CD1c-positive myeloid dendritic cell (primary cell): ENCODE measurements at regions not wholly inside any gene's neighbourhood (a gene's known extent, or its start where the extent isn't known, plus 50 kb on each side); places are given as distances from the start of the nearest gene placed in this dataset.

Experiments
- DNase-seq: peaks from one replicate; pipeline ENCODE4 v3.0.0-alpha.2; 2016; ENCODE audit errors: extremely low spot score

DNA sequence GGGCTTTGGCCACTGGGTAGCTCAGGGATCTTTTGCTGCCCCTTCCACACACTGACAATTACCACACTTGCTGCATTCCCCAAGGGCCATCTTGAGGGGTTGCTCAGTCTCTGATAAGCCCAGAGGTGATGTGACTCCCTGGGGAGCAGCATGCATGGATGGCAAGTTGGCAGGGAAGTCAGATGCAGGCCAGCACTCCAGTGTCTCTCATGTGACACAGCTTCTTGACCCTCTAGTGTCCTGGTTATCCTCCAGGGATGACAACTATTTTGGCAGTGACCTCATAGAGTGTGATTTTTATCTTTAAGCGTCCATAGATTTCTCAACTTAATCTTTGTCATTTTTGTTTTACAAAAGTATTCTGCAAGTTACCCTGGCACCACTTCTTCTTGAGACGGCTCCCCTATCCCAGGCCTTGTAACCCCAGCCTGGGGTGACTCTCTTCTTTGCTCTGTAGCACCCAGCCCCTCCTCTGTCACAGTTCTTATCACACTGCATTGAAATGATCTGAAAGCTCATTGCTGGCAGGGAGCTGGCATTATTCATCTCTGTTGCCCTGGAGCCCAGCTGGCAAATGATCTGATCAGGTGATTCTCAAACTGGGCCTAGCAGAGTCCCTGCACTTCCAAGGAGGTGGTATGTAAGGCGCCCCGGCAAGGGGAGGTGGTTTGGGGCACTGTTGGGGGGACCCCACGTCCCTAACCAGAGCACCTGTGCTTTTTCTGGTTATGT is 72.6 kb downstream of the TENT5C start:
- DNase-seq = no peak

DNA sequence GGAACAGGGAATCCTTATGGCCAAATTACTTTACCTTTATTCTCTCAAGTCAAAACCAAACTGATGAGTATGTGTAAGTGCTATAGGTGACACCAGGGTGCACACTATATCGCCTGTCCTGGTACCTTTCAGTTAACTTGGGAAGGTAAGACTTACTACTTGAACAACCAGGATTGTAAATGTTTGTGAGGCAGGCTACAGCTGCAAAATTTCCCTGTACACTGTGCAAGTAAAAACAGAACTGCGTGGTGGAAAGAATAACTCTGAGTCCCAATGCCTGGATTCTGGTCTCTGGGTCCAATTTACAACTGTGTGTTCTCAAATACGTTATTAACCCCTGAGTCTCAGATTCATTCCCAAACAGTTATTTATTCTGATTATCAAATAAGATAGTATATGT is 73.5 kb downstream of the TENT5C start:
- no peak for DNase-seq

DNA sequence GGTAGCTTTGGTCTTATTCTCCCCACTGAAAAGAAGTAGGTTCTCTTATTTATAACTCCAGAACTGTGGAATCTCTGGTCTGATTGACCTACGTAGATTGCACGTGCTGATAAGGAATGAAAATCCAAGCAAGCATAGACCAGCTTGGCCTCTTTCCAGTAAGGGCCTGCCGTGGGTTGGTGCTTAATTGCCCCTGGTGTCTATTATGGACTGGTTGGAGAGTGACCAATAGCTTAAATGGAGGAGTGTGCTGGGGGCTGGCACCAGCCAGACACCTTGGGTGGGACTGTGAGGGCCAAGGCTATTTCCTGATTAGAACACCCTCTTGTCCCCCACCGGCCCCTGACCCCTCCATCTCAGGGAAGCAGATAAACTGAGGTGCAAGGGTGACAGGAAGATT is 74.0 kb downstream of the TENT5C start:
- no peak for DNase-seq

DNA sequence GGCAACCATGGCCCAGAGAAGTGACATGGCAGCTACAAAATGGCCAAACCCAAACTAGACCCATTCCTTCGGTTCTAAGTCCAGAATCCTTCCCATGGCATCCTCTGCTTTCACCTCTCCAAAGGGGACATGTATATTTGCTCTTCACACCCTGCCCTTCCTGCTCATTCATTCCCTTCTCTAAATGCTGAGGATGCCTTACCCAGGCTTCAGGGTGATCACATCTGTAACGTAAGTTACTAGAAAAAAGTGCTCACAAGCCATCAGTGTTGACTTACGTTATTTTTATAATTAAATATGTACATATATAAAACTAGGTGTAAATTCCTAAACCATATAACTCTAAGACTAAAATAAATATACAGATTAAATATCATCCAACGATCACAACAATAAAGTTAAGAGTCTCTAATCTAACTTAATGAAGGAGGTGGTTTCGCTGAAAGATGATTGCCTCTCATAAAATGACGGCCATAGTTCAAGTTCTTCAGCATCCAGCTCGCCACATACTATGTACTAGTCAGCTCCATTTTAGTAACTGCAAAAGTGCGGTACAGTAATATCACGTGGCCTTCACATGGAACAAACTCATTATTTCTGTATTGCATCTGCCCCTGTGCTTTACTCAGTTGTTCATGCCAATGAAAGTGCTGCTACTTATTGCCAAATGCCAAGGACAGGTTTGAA is 74.6 kb downstream of the TENT5C start:
- DNase-seq = no peak

DNA sequence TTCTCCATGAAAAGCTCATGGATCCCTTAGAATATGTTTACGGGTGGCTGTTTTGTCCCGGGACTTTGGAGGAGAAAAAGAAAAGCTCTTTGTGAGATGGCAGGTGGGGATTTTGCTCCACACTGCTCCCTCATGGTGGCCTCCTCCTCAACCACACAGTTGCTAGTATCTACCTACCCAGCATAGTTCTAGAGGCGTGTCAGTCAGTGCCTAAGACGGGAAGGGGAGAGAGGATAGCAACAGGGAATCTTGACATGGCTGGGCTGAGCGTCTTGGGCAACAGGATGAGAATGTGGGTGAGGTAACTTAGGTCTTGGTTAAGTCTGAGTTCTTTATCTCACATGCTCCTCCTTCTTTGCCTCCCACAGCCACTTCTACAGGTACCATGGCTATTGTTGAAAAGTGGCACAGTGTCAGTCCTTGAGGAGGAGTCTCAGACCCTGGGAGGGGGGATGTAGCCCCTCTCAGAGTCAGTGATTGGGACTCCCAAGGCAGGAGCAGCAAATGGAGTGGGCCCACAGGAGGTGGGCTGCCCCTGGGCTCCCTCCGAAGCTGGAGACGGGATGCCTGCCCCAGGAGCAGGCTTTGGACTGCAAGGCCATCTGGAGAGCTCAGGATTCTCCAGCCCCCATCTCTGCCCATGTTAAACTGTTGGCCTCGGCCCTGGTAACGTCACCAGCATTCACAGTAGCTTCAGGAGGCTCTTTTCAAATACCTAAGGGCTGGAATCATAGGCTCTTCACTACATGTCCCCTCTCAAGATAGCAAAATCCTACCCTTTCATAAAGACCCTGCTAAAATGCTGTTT is 75.4 kb downstream of the TENT5C start:
- no peak for DNase-seq

DNA sequence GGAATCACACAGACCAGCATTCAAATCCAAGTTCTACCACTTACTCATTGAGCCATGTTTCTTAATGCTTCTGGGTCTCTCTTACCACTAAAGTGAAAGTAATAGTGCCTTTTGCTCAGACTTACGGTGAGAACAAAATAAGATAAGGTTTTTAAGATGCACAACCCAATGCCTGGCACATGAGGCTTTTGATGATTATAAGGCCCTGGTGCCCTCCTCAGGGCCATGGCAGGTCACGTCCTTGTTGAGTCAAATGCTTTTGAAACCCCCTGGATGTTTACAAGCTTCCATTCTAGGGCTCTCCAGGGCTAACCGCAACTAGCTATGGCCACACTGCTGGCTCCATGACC is 76.0 kb downstream of the TENT5C start:
- DNase-seq = no peak

DNA sequence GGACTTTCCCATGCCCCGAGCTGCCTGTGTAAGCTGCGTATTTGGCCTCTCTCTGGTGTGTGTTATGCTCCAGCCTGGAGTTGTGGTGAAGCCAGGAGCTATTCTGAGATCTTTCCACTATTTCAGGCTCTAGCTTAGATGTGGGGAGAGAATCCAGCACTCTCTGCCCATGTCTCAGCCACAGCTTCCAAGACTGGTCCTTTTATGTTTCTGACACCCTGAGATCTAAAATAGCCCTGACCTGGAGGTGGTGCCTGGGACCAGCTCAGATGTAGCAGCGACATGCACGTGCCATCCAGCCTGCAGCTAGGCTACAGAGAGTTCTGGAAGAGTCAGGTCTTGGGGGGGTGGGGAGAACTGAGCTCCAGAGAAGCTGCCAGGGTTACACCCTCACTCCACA is 76.5 kb downstream of the TENT5C start:
- no peak for DNase-seq

DNA sequence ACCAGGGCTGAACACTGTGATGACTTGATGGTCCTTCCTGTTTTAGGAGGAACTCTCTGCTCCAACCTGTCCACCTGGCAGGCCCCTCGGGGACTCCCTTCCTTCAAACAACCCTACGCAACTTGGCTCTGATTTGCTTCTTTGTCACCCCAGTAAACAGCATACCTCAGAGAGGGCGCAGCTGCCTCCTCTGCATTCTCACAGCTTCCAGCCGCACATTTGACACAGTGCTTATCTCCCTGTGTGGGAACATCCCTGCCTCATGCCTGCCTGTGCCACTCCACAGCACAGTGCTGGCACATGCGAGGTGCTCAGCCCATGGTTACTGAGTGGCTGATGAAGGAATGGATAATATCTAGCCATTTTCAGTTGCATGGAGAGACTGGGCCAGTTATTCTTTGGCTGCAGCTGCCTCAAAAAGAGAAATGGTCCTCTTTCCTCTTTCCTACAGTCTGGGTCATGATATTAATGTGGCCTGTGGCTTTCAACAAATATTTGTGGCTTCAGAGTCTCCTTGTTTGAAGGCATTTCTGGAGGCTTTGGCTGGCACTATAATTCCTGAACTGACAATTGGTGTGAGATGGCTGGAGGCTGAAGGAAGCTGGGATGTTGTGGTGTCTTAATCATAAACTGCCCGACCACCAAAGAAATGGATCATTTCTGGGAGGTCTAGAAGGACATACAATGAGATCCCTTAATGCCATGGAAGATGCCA is 77.9 kb downstream of the TENT5C start:
- DNase-seq = no peak

DNA sequence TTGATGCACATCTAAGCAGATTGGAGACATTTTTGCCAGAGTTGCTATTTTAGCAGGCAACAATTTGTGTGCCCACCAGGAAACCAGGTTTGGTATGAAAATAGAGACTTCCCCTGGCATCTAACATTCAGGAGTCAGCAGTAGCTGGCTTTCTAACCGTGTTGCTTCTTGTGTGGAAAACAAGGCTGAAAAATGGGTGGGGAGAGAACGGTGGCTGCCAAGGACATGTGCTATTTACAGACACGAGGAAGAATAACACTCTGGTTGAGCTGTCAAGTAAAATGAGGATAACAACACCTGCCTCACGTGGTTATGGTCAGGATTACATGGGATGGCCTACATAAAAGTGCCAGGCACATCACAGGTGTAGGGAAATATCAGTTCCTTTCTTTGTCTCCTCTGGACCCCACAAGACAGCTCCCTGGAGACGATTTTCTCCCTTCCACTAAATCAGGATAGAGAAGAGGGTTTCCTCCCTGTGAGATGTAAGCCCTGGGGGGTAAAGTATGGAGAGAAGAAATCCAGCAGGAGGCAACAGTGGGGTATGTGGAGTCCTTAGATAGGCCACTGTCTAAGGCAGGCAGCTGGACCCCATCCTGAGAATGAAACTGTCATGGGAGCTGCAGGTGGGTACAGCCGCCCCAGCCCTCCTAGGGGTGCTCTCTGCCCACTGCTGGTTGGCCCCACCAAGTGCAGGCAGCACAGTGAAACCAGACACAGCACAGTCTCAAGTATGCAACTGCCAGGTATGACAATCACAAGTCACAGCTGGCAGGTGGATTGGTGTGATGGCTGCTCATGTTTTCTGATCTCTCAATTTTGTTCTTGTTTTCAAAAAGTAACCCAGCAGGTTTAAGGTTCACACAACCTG is 80.3 kb downstream of the TENT5C start:
- no peak for DNase-seq

DNA sequence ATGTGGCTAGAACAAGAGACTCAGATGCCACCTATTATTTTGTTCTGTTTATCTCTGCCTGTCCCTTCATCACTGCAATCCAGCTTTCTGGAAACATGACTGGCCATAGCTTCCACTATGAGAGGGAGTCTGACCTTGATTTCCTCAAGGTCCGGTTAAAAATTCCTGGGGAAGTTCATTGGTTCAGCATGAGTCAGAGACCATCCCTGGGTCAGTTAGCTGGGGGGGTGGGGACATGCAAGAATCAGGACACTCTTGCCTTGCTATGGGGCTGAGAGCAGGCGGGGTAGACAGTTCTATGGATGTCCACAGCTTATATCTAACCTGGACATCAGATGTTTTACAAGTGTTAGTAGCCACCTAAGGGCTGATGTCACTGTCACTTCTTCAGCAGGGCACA is 81.1 kb downstream of the TENT5C start:
- no peak for DNase-seq

DNA sequence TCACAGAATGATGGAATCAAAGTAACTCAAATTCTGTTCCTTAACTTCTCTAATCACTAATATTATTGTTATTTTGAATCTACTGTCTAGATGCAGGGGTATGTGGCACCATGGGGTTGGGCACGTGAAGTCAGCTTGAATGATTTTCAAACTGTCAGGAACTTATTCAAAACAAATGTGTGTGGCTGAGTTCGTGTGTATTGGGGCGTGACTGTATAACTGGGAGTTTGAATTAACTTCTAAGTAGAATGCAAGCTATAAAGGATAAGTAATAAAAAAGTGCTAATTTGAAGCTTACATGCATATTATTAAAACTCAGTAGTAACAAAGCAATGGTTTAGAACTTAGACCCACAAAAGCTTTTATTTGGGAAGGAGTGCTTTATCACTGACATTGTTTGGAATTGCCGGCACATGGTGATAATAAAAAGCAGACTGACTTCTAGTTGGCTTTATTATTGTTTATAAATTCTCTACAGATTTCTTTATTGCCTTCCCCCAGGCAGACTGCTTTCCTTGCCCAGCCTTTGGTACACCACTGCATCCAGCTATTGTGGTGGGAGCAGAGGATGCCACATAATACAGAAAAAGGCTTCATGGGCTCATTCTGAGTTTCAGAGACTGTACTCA is 84.3 kb downstream of the TENT5C start:
- no peak for DNase-seq

DNA sequence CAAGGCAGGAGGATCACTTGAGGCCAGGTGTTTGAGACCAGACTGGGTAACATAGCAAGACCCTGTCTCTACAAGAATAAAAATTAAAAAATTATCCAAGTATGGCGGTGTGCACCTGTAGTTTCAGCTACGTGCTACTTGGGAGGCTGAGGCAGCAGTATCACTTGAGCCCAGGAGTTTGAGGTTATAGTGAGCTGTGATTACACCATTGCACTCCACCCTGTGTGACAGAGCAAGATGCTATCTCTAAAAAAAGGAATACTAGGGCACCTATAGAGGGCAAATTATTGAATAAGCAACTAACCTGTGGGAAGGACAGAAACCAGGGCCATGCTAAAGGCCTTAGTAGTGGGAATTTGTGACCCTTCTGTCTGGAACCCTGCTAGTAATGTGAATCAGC is 86.1 kb downstream of the TENT5C start:
- DNase-seq = no peak

DNA sequence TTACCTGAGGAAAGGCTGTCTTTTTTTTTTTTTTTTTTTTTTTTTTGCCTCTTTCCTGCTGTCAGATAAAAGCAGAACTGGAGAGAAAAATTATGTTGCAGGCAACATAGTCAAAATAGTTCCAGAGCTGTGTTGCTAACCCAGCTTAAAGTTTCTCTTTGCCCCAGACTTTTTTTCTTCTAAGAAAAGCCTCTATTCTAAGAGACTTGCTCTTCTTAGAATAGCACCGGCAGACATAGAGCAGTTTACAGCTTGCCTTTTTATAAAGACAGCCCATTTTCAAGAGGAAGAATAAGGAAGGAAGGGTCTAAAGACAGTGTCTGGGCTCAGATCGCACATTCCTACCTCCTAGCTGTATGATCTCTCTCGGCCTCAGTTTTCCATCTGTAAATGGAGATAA is 88.7 kb downstream of the TENT5C start:
- no peak for DNase-seq

DNA sequence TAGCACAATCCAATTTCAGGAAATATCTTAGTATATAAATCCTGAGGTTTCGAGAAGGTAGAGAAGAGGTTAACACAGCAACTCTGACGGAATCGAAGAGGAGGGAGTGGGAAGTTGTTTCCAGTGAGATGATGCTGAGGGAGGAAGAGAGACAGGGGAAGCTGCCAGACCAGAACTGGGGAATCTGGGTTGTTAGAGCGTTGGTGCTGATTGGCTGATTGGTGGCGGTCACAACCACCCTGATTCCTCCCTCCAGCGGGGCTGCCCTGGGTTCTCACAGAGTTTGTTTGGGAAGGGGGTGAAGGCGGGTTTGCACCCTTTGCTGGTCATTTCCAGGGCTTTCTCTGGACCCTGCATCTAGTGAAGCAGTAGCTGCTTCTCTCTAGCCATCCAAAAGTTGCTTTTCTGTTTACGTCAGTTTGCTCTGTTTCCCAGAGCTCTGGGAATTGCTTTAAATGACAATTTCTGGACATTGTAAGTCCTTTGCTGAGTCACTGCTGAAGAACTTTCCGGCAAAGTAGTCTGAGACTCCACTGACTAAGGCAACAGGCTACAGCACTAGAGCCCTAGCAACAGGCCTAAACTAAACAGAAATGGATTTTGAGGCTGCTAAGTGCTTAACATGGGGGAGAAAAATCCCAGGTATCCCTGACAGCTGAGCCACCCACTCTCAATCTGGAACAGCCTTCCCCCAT is 90.1 kb downstream of the TENT5C start:
- DNase-seq = no peak

DNA sequence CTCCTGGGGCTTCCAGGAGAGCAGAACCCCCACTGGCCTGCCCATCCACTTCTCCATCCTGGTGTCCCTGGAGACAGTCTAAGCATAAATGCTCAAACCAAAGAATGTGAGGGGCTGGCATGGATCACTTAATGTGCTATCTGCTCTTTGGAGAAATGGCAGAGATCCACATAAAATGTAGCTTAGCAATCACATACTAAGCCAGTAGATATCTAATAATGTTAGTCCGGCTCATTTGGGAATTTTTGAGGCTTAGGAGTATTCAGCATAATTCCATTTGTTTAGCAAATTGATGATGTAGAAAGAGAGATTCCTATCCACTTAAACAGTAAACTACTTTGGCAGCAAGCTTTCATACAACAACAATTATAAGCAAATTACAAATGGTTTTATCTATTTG is 90.7 kb downstream of the TENT5C start:
- DNase-seq = no peak

DNA sequence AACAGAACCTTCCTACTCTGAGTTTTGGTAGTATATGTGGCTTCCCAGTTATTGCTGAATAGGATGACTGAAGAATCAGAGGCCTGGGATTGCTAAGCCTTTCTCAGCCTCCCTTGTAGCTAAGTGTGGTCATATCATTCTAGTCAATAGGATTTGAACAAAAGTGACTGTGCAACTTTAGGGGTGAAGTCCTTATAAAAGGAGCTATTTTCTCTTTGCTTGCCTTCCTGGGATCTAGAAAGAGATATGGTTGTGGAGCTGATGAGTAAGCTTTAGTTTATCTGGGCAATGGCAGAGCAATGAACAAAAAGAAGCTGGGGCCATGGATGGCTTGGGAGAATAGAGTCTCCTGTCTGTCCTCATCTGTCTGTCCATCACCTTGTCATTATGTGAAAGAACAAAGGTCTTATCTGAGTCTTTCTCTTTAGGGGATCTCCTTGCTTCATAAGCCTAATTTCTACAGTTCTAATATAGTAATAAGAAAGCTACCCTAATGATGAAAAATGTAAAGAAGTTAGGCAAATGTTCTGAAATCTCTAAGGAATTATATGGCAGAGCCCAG is 91.5 kb downstream of the TENT5C start:
- no peak for DNase-seq

DNA sequence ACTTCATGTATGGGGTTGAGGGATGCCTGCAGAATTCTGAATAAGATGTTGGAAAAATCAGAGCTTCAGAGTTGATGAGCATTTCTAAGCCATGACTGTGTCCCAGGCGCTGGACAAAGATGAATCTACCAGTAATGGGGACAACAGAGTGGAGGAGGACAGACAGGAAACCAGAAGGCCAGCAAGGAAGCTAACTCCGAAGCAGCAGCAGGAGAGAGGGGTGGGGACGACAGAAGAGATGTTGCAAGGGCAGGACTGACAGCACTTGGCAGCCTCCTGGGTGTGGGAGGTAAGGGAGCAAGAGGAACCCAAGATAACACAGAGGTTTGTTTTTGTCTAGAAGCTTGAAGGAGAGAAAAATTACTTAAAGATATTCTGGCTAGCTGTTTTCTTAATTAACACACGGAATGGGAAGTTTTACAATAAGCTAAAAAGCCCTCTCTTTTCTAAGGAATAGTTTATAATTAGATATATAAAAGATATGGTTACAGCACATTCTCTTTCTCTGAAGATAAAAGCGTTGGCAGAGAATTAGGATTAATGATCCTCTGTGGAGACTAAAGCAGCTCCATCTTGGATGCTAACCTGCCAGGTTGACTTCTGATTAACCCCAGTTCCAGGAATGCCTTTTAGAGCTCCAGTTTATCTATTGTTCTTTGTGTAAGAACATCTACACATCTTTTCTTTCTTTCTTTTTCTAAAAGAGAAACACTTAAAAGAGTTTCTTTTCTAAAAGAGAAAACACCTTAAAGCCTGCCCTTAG is 92.7 kb downstream of the TENT5C start:
- DNase-seq = no peak

DNA sequence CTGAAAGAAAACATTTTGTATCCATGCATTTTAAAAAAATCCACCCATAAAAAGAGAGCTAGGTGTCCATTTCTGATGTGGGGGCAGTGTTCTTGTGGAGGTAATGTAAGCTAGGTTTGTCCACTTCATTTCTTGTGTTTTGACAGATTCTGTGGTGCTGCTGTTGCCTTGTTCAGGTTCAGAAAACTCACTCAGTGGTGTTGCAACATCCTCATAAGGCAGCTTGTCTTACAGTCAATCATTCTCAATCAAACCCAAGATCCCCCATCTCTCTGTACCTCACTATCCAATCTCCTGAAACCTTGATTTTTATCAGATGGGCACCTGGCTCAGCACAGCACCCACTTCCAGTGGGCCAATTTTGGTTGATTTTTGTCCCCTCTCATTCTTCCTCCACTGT is 94.1 kb downstream of the TENT5C start:
- DNase-seq = no peak

DNA sequence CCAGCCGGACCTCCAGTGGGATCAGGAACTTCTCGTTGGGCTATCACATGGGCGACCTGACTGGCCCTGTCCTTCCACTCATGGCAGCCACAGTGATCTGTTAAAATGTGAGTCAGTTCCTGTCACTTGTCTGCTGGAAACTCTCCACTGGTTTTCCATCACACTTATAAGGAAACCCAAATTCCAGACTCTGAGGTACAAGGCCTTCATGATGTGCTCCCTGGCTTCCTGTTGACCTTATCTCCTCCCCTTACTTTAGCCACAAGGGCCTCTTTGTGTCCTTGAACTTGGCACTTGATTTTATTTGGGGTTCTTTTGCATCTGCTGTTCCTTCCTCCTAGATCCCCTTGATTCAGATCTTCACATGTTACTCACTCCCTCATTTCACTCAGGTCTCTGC is 96.8 kb downstream of the TENT5C start:
- DNase-seq = no peak
